SH-SY5Y (cell line): ENCODE measurements at regions not wholly inside any gene's neighbourhood (a gene's known extent, or its start where the extent isn't known, plus 50 kb on each side); places are given as distances from the start of the nearest gene placed in this dataset.
A peak's percentile ranks its signal among the peaks of the same experiment; 100 is the strongest.

Experiments
- GATA2 ChIP-seq: IDR thresholded peaks from 2 replicates; pipeline ENCODE4 v1.6.1; 2011; ENCODE audit warnings: mild to moderate bottlenecking, low read depth, low read length
- GATA3 ChIP-seq: IDR thresholded peaks from 2 replicates; pipeline ENCODE4 v1.6.1; 2011; ENCODE audit warnings: low read depth, mild to moderate bottlenecking, low read length, moderate library complexity

DNA sequence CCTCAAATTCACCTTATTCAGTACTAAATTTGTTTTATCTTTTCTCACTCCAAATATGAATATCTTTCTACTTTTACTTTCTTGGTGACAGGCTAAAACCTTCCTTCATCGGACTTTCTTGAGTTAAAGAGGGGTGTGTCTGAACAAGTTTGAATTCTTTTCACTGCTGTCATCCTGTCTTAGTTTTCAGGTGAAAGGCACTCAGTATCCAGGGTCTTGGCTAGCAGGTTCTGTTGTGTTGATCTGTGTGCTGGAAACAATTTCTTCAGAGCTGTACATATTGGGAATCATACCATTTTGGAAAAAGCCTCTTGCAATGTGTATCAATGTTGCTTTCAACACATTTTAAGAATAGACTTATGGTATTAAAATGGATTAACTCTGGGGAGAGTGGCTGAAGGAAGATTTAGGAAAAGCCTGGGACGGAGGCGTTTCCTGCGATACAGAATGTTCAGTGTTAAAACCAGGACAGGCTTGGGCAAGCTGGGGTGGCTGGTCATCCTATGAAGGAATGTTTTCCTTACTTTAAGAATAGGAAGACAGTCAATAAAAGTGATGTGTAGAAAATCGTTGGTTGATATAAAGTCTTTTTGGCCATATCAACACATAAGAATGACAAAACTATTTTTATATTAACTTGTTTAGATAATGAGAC is 350.7 kb upstream of the SPRED2 start:
- TF ChIP-seq GATA3 (no peak), GATA2 (no peak)

DNA sequence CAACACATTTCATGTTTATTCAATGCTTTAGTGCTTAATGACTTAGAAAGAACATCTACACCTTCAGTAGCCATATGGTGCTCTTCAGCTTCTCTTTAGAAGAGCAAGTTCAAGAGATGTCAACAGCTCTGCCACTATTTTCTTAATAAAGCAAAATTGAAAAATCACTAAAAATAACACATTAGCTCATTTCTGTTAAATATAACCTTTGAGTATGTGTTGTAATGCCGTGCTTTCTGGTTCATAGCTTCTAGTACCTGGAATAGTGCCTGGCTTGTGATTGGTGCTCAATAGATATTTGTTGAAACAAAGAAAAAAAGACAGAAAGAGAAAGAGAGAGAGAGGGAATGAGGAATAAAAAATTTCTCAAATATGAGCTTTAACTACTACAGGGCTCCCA is 349.8 kb upstream of the SPRED2 start:
- TF ChIP-seq GATA3: no peak
- no peak for TF ChIP-seq GATA2

DNA sequence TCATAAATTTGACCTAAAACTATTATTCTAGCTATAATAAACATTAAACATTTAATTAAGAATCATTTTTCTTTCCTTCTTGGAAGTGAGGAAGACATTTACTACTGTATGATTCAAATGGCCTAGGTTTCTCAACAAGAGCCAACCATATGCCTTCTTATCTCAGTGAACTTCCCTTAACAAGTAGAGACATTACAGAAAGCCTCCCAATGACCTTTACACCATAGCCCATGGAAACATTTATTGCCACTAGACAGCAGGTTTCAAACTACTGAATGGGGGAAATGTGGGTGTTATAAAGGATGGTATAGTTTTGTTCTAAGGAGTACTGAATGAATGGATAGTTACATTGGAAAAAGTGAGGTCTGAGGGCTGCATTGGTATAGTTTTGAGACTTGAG is 349.4 kb upstream of the SPRED2 start:
- TF ChIP-seq GATA3 (no peak), GATA2 (no peak)

DNA sequence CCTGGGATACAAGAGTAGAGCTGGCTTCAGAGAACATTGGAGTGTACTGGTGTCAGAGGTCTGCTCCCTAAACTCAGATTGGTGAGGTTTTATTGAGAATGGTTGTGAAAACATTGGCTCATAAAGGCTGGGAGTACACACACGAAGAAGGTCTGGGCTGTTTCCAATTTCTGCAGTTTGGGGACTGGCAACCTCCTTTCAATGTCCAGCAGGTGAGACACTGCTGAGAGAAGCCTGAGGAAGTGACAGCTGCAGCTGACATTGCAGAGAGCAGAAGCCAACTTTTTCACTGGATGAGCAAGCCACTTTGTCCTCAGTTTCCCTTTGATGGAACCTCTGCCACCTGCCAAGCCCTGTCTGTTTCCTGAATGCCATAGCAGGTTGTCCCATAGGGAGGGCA is 346.6 kb upstream of the SPRED2 start:
- TF ChIP-seq GATA2: no peak
- TF ChIP-seq GATA3: no peak

DNA sequence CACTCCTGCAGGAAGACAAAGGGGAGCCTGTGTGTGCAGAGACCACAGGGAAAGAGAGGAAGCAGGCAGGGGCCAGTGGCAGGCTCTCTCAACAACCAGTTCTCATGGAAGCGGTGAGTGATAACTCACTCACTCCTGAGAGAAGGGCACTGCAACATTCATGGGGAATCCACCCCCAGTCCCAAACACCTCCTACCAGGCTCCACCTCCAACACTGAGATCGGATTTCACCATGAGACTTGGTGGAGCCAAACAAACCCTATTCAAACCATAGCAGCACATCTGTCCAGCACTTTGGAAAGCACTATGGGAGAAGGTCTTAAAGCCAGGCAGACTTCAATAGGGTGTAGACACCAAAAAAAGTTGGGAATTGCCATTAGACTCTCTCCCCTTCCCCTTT is 345.7 kb upstream of the SPRED2 start:
- TF ChIP-seq GATA3: no peak
- no peak for TF ChIP-seq GATA2

DNA sequence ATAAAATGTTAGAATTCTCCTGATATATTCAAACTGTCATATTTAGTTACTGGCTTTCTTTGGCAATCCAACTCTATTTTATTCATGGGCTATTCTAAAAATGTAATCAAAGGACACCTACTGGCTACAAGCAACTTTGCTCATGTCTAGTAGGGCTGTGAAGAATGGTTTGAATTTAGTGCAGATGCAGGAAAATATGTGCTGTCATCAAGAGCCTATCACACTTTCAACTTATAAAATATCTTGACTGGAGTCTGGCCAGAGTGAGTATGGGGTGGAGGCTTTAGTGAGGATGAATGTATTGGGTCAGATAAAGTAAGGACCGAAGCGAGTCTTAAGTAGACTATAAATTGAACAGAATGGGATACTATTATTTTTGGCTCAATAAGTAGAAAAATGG is 343.4 kb upstream of the SPRED2 start:
- TF ChIP-seq GATA3: no peak
- TF ChIP-seq GATA2: no peak

DNA sequence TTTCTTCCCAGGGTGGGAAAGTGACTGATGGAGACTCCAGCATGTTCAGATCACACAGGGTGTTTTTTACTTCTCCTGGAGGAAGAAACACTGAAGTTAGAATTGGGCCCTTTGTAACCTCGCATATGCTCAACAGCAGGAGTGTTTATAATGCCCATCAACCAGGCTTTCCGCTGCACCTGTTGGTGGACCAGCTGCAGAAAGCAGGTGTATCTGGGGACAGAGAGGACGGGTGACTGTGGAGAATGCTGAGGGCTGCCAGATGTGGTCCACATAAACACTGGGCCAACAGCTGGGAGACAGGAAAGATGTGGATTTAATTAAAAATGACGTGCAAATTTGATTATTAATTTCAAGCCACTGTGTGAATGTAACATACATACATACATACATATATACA is 335.5 kb upstream of the SPRED2 start:
- no peak for TF ChIP-seq GATA2
- no peak for TF ChIP-seq GATA3

DNA sequence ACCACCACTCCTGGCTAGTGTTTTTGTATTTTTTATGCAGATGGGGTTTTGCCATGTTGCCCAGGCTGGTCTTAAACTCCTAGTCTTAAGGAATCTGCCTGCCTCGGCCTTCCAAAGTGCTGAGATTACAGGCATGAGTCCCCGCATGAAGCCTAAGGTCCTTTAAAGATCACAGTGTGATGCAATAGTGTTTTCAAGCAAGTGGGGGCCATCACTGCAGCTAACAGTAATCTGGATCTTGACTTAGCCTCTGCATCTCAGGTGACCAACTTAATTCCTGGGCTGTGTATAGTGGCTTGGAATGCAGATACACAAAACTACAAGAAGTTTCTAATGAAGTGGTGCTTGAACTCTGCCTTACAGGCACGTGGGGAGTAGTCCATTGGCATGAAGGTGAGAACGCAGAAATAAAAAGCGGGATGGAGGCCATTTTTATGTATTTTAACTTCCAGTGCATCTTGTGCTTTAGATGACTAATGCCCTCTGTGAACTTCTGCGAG is 334.4 kb upstream of the SPRED2 start:
- TF ChIP-seq GATA3 (no peak), GATA2 (no peak)

DNA sequence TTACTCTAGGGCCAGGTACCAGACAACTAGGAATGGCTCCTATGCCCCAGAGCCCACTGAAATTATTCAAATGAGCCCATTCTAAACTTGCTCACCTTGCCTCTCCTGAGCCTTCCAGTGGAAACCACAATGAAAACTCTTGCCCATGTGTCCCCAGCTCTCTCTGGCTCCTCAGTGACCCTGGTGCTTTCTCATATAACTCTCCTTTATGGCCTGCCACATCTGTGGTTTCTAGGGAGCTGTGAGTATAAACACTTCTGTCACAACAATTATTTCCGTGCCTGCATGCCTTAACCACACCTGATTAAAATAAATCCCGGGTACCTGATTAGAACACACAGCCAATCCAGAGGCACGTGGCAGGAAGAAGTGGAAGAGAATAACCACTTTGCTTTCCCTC is 333.0 kb upstream of the SPRED2 start:
- no peak for TF ChIP-seq GATA2
- no peak for TF ChIP-seq GATA3

DNA sequence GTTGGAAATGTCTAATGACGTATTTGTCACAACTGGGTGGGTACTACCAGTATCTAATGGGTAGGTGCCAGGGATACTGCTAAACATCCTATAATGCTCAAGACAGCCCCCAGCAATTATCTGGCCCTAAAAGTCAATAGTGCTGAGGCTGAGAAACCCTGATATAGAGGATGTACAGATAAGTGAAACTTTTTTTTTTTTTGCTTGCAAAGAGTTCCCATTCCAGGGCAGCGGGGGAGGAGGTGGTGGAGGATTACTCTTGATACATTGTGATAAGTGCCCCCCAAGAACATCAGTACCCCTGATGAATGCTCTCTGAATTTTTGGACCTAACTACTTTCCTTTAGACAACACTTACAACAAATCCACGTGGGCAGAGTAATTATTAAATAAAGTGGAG is 329.7 kb upstream of the SPRED2 start:
- no peak for TF ChIP-seq GATA3
- no peak for TF ChIP-seq GATA2

DNA sequence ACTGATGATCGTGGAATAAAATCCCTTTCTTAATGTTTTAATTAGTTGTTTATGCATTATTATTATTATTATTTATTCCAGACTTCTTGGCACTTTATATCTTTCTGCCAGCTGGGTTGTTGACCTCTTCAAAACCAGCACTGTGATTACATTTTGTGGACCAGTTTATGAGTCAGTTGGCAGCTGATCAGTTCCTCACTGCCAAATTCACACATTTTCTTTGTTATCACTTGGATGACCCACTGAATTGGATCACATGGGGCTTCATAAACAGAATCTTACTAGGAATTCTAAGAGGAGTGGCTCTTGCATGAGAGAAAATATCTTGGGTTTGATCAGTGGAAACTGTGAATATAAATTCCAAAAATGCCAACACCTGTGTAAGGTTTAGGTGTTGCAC is 321.8 kb upstream of the SPRED2 start:
- TF ChIP-seq GATA2 (no peak), GATA3 (no peak)

DNA sequence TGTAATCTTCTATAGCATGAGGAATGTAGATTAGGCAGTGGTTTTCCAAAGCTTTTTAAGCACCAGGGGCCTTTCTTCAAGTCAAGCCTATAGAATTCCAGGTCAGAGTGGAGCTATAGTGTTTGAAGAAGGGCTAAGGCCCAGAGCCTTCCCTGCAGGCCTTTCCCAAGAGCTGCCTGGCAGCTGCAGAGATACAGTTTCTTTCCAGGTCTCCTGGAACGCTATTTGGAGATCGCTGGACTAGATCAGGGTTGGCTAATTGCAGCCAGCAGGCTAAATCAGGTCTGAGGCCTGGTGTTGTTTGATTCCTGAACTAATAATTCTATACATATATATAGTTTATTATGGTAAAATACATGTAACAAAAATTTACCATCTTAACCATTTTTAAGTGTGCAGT is 319.0 kb upstream of the SPRED2 start:
- TF ChIP-seq GATA3 (peak; percentile 66), GATA2 (peak; percentile 89)

DNA sequence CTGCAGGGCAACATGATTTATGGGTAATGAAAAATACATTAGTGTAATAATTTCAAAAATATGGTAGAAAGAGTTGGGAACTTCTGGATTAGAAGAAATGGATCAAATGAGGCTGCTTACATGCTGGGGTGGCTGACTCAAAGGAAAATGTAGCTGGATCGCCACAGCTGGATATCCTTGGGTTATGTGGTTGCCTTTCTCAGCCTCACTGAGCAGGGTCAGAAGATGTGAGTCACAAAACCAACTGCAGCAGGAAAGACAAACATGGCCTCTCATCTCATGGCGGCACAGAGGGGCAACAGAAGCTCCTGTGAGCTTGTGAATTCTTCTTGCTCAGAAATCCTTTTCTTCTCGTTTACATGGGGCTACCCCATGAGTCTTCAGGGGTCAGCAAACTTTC is 317.1 kb upstream of the SPRED2 start:
- TF ChIP-seq GATA2 (no peak), GATA3 (no peak)

DNA sequence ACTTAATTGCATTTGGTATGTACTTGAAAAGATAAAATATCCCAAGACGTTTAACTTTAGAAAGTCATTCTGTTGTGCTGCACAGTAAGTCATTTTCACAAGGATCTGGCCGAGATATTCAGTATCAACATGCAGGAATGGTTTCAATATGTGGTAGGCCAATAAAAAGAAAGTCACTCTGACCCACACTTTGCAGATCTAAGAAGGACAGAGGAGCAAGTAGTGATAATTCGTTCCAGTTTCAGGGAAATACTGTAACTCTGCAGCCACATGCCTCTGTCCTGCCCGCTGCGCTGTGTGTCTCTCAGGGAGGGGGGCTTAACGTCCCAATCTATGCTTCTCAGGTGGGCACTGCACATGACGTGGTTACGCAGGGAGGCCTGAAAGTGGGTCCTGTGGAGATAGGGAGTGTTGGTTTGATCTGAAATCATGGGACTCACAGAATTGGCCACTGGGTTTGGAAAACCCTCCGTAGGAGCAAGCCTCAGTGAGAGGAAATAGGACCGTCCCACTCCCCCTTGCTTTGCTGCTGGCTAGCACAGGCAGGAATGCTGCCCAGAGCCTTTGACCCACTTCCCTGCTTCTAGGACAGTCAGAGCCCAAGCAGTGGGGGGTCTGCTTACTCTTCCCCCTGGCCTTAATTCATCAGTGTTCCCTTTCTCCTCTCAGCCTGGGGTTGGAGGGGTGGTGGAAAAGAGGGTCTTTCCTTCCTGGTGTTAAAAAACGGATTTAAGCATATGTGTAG is 314.7 kb upstream of the SPRED2 start:
- TF ChIP-seq GATA3: no peak
- TF ChIP-seq GATA2: no peak

DNA sequence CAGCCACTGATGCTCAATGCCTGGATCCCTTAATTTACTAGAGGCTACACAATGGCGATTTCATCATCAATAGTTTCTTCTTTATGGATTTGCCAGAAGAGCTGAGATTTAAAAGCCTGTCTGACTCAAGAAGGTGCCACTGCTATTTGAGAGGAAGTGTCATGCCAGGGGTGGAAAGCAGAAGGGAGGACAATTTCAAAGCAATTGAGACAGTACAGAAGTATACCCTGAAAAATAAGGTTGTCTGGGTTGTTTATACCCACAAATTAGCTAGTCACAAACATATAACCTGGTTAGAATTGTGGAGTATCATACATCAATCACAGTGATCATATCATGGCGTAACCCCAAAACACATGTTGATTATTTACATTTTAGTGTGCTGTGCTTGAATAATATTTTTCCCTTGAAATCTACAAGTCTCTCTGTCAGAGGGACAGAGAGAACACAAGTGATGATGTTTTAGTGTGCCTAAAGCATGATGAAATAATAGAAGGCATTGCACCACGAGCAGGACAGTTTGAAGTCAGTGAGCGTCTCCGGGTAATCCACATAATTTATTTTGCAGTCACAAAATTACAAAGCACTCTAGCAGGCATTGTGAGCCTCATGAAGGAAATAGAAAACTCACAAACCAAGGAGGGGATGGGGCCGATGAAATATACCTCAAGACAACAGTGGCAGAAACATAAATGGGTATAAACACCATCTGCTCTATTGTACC is 312.2 kb upstream of the SPRED2 start:
- TF ChIP-seq GATA3: no peak

DNA sequence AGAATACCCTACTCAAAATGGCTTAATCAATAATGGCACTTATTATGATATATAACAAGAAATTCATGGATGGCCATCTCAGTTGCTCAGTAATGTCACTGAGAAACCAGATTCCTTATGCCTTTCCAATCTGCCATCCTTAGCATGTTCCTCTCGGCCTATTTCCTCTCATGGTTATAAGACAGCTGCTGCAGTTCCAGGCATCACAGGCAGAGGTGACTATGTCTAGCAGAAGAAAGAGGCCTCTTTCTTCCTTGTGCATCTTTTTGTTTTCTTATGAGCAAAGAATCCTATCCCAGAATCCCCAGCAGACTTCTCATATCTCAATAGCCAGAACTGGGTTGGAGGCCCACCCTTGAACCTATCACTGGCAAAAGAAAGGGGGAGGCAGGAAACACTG is 310.6 kb upstream of the SPRED2 start:
- no peak for TF ChIP-seq GATA3
- TF ChIP-seq GATA2: no peak
